Kidney epithelial cell (primary cell): ENCODE measurements at regions not wholly inside any gene's neighbourhood (a gene's known extent, or its start where the extent isn't known, plus 50 kb on each side); places are given as distances from the start of the nearest gene placed in this dataset.

ENCODE experiments used
- DNase-seq: peaks from one replicate; pipeline ENCODE4 v3.0.0-alpha.2; 2010; ENCODE audit warnings: low read depth
- H3K27me3 ChIP-seq: 2 replicates; pipeline ENCODE4 v1.6.0; 2011; ENCODE audit warnings: low read length; ENCODE audit not compliant: control insufficient read depth, insufficient read depth
- H3K36me3 ChIP-seq: 2 replicates; pipeline ENCODE4 v1.5.1; 2011; ENCODE audit warnings: low read length; ENCODE audit not compliant: control insufficient read depth, insufficient read depth
- H3K4me3 ChIP-seq: 2 replicates; pipeline ENCODE4 v1.5.1; 2011; ENCODE audit warnings: low read depth, mild to moderate bottlenecking, control low read depth, low read length
- CTCF ChIP-seq: IDR thresholded peaks from 2 replicates; pipeline ENCODE4 v1.5.1; 2011; ENCODE audit warnings: mild to moderate bottlenecking, moderate library complexity, low read length, control low read depth, inconsistent platforms; ENCODE audit not compliant: insufficient read depth, poor library complexity, severe bottlenecking

GRCh38 chr2:47300081-47300480 lies 69.0 kb upstream of the EPCAM start:
- Histone ChIP-seq H3K4me3 (no peak overlapping the region), H3K36me3 (no peaks in the 10 kb centered on the region), H3K27me3 (no peaks in the 10 kb centered on the region)
- no peak for DNase-seq
- TF ChIP-seq CTCF = no peak

- no peak for DNase-seq
These were observed 69.6 kb upstream of the EPCAM start for GRCh38 chr2:47299555-47299954.

GRCh38 chr2:47298771-47299170 lies 70.3 kb upstream of the EPCAM start:
- no peak for DNase-seq
- H3K27me3 ChIP-seq = no peaks in the 10 kb centered on the region
- H3K36me3 ChIP-seq = no peaks in the 10 kb centered on the region
- no peak for TF ChIP-seq CTCF
- H3K4me3 ChIP-seq = no peak overlapping the region

More at GRCh38 chr2:47299555-47299954, 69.6 kb upstream of the EPCAM start:
- Histone ChIP-seq H3K36me3 (no peaks in the 10 kb centered on the region), H3K4me3 (no peak overlapping the region), H3K27me3 (no peaks in the 10 kb centered on the region)
- TF ChIP-seq CTCF = no peak

GRCh38 chr2:47297767-47298425 lies 71.2 kb upstream of the EPCAM start:
- no peaks in the 10 kb centered on the region for H3K27me3 ChIP-seq
- no peak for TF ChIP-seq CTCF
- DNase-seq = no peak

GRCh38 chr2:47295981-47296635 lies 73.0 kb upstream of the EPCAM start:
- H3K36me3 ChIP-seq = no peaks in the 10 kb centered on the region
- no peak for DNase-seq
- no peak overlapping the region for H3K4me3 ChIP-seq
- H3K27me3 ChIP-seq = no peaks in the 10 kb centered on the region
- no peak for TF ChIP-seq CTCF

More at GRCh38 chr2:47297767-47298425, 71.2 kb upstream of the EPCAM start:
- no peak overlapping the region for H3K4me3 ChIP-seq
- no peaks in the 10 kb centered on the region for H3K36me3 ChIP-seq
